Endothelial cell of hepatic sinusoid (primary cell): ENCODE measurements at regions not wholly inside any gene's neighbourhood (a gene's known extent, or its start where the extent isn't known, plus 50 kb on each side); places are given as distances from the start of the nearest gene placed in this dataset.
"Not testable (repeated sequence)": the region's sequence is repeated elsewhere in the genome, so short reads cannot be mapped to it uniquely, and the experiment has no call there.

Source experiments
- in situ Hi-C: cut with HindIII; loops from 2 replicates; pipeline ENCODE4 v1.10.0; 2017; ENCODE audit warnings: low sequenced_read_pairs

DNA sequence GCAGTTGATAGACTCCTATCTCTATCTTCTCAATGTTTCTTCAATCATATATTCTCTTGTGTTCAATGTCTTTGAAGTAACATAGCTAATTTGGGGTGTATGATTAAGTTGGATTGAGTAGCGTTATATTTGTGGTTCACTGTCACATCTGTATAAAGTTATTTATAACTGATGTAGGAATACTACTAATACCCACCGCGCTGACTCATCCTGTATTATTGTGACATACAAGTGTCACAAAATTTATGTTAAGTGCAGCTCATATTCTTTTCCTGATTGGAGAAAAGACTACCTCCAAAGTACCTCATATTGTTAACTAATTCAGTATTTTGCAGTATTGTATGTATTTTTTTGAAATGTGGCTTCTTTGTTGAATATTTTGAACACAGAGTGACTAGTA, 940.8 kb downstream of the SLC6A15 start:
- in situ Hi-C loops, result no loop called here

DNA sequence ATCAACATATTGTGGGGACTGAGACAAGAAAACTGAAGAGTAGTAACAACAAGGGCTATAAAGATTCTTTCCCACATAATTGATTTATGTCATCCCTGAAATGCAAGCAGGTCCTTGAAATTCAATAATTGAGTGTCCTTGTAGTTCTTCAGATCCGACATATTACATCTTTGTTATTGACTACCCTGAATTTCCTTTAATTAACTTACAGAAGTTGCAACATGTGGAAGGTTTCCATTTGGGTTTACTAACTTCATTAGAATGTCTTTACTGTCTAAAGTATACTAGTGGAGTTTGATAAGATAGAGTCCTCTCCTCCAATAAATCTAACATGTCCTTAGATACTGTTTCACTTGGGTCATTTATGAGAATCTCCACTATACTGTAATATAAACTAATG, 951.8 kb downstream of the SLC6A15 start:
- in situ Hi-C loops, result no loop called here

DNA sequence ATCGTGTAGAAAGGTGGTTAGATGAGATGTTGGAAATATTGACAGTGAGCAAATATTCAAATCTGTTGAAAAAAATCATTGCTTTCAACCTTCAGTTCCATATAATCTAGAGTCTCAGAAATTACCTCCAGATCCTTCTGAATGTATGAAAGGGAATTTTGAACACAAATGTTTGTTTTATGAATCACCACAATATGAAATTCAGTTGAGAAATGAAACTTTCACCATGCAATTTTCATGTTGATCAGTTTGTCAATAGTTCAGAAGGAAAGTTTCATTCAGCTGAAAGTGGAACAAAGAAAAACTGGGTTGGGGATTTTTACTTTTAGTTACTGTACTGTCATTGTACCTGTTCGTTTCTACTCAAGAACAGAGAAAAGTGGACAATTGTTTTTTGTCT, 953.6 kb downstream of the SLC6A15 start:
- in situ Hi-C loops, result no loop called here

DNA sequence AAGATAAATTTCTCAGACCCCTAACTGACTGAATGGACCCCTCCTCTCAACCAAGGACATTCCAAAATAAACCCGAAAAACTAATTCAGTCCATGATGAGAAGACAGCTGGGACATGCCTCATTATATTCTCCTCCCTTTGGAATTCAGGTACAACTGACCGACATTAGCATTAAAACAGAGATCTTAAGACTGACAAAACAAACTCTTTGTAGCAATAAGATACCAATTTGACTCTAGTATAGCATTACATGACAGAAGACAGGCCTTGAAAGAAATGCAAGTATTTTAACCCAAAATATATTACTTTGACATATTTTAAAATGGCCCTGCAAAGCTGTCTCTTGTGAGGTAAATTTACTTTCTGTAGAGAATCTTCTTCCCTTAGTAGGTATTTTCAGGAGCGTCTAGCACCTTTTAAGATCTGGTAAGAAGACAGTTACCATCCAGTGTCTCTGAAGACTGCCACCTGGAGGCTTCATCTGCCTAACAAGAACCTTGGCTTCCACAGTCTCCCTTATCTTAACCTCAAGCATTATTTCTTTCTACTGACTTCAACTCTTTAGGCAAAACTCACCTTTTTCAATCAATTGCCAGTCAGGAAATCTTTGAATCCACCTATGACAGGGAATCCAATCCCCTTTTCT, 957.5 kb downstream of the SLC6A15 start:
- in situ Hi-C loops, result no loop called here

DNA sequence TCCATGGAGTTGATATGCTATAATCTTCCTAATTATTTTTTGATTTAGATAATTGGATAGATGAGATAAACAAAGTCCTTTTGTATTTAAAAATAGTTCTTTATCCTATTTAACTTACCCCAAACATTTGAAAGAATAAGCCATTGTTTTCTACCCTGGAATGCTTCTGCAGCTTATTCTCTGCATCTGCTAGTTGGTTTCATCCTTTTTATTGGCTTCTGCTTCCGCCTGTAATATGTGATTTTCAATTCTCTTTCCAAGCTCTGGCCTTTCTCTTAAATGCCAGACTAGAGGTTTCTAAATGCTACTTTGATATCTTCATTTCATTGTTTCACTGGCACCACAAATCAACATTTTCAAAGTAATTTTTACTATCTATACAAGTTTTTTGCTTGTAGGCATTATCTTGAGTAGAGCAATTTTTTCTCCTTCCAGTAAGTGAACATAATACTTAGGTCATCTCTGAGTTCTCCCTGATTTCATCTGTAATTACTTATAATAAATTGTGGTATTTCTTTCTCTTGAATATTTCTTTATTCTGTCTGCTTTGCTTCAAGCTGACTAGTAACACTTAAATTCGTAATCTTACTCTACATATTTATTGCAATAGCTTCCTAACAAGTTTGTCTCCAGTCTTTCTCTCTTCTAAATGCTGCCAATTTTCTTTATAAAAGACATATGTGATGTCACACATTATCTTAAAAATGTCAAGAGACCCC, 958.4 kb downstream of the SLC6A15 start:
- in situ Hi-C loops, result no loop called here

DNA sequence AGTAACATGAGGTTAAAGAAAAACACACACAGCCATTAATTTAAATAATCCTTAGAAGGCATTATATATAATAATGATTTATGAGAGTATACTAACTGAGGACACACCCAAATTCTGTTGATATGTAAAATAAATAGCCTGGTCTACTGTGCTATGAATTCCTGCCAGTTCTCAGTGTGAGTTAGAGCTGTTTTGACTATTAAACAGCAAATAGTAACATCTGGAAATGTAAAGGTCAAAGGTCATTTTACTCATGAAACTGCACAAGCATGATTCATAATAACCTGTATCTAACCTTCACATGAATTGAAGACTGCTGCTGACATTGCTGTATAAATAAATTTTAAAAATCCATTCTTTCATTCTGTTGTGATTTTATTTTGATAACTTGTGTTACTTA, 966.7 kb downstream of the SLC6A15 start:
- in situ Hi-C loops, result no loop called here

DNA sequence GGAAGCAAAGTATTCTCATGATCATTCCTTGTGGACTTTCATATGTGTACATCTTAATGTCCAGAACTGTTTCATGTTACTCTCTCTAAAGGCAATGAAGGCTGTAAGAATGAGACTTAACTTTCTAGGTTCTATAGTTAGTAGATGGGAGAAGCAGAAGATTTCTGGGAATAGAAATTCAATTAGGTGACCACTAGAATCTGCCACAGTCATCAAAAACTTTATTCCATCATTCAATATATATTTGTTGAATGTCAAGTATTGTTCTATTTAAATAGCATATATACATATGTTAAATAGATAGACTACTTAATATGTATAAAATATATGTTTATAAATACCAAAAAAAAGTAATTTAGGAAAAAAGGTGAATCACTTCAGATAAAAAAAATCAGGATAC, 972.9 kb downstream of the SLC6A15 start:
- in situ Hi-C loops, result no loop called here

DNA sequence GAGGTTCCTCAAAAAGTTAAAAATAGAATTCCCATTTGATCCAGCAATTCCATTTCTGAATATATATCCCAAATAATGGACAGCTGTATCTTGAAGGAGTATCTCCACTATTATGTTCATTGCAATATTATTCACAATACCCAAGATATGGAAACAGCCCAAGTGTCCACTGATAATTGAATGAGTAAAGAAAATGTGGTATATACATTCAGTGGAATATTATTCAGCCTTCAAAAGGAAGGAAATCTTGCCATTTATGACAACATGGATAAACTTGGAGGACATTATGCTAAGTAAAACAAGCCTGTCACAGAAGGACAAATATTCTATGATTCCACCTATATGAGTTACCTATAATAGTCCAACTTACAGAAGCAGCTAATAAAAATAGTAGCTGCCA, 979.0 kb downstream of the SLC6A15 start:
- in situ Hi-C loops, result no loop called here

DNA sequence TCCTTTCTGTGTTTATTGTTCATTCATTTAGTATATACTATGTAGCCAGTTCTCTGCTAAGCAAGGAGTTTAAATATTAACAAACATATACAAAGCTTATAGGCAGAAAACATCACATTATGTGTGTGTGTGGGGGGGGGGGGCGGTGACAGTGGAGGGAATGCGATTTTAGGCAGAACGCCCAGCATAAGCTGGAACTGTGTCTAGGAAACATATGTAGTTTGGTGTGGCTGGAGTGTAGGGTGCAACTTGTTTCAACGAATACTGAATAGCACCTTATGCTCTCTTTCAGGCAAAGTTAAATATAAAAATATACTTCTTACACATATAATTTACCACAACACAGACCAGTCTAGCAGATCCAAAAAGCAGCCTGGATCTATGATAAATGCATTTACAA, 980.6 kb downstream of the SLC6A15 start:
- in situ Hi-C loops, result no loop called here

DNA sequence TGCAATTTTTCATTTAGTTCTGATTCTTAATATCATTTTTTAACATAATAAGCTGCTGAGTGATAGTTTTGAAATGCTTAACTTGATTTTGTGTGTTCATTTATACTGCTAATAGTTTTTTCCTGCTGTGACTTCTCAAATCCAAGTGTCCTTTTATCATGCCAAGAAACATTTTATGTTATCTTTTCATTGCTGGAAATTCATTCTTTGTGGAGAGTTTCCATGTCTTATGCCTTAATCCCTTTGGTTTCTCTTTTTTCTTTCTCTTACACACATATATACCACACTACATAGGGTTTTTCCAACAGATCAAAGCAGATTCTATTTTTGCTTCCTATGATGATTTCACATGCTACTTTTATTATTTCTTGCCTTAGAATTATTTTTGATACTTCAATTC, 981.1 kb downstream of the SLC6A15 start:
- in situ Hi-C loops, result no loop called here

DNA sequence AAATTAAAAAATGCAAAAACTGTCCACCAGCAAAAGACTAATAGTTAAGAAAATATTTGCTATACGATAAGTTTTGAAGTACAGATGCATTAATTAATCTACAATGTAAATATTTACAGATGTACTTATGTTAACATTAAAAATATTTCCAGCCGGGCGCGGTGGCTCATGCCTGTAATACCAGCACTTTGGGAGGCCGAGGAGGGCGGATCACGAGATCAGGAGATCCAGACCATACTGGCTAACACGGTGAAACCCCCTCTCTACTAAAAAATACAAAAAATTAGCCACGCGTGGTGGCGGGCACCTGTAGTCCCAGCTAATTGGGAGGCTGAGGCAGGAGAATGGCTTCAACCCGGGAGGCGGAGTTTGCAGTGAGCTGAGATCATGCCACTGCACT, 982.8 kb downstream of the SLC6A15 start:
- in situ Hi-C loops, result not testable (repeated sequence)

DNA sequence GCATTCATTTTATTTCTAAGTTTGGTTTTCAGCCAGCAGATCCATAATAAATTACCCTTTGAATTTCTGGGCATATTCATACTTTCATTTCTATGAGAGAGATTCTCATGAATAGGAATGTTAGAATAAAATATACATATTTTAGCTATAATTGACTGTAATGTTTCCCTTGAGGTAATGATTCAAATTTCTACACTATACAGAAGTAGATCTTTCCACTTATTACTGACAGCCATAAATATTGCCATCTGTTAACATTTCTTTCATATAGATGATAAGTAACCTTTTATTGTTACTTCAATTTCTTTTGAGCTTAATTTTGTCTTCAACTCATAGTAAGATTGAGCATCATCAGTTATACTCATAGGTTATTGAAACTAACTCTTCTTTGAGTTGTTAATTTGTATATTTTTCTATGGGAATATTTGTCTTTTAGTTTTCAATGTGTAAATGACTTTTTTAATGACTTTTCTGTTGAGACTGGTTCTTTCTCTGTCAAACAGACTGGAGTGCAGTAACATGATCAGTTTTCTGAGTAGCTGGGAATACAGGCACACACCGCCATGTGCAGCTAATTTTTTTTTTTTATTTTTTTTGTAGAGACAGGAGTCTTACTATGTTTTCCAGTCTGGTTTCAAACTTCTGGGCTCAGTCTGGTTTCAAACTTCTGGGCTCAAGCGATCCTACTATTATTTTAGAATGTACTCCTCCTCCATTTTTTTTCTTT, 991.6 kb downstream of the SLC6A15 start:
- in situ Hi-C loops, result no loop called here

DNA sequence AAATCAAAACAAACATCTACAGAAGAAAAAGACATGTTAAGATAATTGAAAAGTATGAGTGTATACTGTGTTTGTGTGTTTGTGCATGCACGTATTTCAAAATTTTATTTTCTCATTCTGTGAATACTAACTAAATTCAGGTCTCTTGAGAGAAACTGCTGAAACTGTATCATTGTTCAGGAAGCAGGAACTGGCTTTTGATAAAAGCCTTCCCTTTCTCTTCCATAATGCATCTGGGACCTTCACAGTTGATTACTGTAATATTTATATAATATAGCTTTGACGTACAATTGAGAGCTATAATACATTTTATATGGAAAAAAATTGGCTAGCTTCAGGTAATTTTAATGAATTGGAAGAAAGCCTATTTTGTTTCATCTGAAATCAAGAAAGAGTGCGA, 993.5 kb downstream of the SLC6A15 start:
- in situ Hi-C loops, result no loop called here

DNA sequence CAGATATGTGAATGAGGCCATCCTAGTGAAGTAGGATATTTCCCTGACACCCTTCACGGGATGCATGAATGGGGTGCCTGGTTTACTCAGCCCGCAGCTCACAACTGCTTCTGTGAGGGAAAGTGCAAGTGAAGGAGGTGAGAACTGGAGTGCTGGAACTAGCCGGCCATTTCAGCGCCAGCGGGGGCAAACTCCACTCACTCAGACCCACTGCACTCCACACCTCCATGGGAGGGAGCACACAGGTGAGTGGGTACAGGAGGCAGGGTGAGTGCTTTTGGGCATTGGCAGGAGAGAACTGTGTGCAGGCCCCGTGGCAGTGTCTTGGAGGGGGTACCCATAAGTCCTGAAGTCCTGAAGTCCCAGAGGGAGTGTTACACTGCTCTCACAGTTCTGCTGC, 1008.4 kb downstream of the SLC6A15 start:
- in situ Hi-C loops, result no loop called here

DNA sequence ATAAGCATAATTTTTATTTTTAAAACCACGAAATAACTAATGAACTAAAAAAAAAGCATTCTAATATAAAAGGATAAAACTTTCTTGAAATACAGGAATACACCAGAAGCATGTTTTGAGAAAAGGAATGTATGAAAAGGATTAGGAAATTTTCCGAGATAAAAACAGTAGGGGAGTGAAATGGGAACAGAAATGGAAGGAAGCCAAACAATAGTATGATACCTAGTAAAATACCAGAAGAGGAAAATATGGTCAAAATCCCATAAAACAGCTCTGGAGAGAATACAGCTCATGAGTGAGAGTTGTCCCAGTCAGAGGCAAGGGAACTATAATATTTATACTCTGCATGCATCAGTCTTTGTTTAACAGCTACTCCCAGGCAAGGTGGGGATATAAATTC, 1016.2 kb downstream of the SLC6A15 start:
- in situ Hi-C loops, result no loop called here

DNA sequence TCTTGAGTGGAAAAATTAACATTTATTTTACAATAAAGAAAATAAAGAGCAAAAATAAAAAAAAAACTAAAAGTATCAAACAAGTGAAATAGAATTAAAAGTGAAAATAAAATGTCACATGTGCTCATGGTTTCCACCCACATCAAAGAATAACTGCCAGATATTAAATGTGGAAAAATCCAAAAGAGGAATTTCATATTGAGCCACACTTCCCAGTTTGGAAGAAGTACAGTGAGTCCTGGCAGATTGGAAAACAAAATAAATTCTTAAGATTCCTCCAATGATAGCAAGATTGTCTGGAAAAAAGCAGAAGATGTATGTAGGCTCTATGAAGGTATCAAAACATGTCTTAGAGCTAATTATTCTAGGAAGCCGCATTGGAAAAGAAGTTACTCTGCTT, 1019.5 kb downstream of the SLC6A15 start:
- in situ Hi-C loops, result no loop called here

DNA sequence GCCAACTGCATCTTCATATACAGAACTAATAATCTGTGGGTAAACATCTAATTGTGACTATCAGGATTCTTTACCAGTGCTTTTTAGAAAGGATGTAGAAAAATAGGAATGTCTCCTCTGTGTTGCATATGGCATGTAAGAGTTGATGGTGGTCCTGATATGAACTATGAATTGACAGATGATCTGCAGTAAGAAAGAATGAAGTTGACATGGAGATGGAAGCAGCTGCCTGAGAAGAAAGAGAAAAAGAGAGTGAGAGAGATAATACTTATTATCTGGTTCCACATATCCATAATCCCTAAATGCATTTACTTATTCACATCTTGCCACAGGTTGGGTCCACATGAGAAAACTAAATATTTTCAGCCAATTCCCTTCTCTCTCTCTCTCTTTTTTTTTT, 1022.9 kb downstream of the SLC6A15 start:
- in situ Hi-C loops, result no loop called here

DNA sequence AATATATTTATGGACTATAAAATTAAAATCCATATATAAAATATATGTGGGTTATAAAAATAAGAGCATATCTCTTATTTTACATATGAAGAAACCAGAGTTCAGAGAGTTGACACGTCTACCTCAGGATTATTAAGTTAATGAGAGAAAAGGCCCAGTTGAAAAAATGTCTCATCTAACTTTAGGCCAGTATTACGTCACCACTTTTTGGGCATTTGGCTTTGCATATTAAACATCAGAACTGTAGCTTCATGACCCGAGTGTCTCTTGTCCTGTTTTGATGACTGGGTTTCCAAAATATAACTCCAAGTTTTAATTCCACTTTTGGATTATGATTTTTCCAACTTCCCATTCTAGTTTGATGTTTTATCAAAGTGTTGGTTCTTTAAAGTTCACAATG, 1026.1 kb downstream of the SLC6A15 start:
- in situ Hi-C loops, result no loop called here

DNA sequence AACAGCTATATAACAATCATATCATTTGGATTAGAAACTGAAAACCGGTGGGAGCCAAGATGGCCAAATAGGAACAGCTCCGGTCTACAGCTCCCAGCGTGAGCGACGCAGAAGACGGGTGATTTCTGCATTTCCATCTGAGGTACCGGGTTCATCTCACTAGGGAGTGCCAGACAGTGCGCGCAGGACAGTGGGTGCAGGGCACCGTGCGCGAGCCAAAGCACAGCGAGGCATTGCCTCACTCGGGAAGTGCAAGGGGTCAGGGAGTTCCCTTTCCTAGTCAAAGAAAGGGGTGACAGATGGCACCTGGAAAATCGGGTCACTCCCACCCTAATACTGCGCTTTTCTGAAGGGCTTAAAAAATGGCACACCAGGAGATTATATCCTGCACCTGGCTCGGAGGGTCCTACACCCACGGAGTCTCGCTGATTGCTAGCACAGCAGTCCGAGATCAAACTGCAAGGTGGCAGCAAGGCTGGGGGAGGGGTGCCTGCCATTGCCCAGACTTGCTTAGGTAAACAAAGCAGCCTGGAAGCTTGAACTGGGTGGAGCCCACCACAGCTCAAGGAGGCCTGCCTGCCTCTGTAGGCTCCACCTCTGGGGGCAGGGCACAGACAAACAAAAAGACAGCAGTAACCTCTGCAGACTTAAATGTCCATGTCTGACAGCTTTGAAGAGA, 1041.5 kb downstream of the SLC6A15 start:
- in situ Hi-C loops, result not testable (repeated sequence)

DNA sequence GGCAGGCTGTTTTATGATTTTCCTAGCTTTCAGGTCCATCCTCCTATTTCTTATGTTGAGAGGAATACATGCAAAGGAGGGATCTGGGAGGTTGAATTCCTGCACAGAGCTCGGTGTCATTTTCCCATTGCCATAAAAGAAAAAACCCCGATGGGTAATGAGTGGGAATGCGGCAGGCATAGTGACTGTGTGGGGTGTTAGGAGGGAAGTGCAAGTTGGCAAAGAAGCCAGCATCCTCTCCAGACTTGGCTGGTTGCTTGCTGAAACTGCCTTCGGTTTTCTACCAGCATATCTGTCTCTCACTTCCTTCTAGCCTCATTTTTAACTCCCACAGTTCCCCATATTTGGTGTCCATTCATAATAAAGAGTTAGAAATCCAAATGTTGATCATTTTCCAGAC, 1046.1 kb downstream of the SLC6A15 start:
- in situ Hi-C loops, result no loop called here

DNA sequence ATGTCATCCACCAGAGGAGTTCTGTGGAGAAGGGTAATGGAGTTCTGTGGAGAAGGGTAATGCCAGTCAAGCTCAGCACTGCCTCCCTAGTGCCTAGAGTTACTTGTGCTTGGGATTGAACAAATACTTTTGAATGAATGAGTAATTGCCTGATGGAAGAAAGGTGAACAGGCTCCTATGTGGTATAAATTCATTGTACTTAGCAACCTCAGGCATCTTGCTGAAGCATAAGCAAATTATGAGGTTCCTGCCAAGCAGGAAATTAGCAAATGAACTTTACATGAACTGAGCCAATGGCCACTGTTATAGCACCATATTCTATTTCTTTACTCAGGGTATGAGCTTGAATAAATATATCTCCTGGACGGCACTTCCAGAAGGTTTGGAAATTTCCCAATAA, 1047.2 kb downstream of the SLC6A15 start:
- in situ Hi-C loops, result no loop called here

DNA sequence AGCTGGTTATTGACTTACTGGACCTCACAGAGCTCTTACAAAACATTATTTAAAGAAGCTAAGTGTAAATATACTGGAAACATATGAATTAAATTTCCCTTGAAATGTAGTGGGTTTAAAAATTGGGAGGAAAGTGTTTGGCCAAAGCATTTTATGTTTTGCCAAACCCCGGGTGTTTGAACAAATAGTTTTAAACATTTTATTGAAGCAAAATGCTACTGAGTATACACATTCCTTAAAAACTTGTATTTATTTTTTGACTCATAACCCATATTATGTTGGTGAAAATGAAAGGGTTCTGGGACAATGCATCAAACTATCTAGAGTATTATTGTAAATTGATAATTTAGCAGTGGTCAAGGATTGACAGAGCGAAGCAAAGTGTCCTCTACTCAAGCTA, 1048.5 kb downstream of the SLC6A15 start:
- in situ Hi-C loops, result no loop called here
